UCSD-AML1 (cell line): ENCODE measurements at regions not wholly inside any gene's neighbourhood (a gene's known extent, or its start where the extent isn't known, plus 50 kb on each side); places are given as distances from the start of the nearest gene placed in this dataset.
A peak's percentile ranks its signal among the peaks of the same experiment; 100 is the strongest.

Experiments used
- DNase-seq: peaks from one replicate; lab custom pipeline; 2025; ENCODE audit not compliant: unreplicated experiment; lab: John Stamatoyannopoulos, UW

DNA sequence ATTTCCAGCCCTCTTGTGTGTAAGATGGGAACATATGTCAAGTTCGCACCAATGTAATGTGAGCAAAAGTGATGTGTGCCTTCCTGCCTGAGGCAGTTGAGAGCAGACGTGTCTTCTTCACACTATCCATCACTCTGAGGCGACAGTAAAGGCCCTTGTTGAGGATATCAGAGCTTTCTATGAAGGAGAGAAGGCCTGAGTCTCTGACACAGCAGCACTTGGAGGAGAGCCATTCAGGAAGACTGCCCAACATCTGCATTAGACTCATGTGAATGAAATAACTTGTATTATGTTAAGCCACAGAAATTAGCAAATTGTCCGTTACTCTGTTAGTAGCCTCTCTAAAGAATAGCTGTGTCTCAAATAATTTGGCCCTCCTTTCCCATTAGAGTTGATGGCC lies 108.8 kb upstream of the CCDC54 start:
- no peak for DNase-seq

DNA sequence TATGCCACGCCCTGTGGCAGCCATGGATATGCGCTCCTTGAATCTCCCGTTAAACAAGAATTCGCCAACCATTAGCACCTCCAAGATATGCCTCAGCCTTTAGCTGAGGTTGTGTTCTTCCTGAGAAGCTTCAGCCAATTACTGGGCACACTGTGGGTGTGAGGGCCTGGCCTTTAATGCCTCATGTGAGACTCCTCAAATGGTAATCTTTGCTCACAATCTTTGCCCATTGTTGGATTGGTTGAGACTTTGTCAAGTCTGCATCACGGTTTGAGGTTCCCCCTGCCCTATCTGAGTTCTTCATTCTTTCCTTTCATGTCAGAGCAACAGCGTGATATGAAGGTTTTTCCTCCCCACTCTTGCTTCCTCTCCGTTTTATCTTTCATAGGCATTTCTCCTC lies 108.1 kb upstream of the CCDC54 start:
- peak; percentile 8 for DNase-seq

DNA sequence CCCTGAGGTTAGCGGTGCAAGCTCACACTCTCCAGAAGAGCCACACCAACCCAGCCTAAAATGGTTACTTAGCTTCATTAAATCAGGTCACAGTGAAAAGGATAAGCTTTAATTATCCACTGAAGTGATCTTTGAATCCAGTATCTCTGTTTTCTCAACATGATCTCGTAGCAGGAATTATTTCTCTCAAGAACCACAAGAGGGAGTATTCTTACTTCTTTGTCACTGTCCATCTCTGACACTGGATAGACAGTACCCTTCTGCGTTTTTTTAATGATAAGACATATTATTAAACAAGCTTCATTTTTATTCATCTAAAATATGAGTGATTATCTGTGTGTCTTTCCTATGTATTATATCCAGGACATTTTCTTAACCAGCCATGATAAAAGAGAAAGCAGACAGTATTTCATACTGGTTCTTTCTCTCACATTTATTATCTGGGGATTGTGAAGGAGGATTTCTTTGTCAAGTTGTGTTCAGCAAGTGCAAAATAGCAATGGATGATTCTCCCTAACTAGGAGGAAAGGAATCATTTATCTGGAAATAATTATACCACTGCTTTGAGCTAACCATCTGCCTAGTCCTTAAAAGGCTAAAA lies 105.4 kb upstream of the CCDC54 start:
- DNase-seq: no peak

DNA sequence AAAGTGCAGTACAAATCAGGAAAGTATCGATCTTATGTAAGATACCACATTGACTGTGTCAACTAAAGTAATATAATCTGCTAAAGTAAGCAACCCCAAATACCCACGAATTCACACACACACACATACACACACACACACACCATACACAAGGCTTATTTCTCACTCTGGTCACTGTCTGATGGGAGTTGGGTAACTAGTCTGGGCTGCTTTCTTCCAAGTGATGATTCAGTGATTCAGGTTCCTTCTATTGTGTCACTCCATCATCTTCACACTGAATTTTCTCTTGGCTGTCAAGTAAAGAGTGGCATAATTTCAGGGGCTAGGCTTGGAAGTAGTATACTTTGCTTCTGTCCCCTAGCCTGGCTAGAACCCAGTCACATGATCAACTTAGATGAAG lies 104.8 kb upstream of the CCDC54 start:
- DNase-seq: no peak

DNA sequence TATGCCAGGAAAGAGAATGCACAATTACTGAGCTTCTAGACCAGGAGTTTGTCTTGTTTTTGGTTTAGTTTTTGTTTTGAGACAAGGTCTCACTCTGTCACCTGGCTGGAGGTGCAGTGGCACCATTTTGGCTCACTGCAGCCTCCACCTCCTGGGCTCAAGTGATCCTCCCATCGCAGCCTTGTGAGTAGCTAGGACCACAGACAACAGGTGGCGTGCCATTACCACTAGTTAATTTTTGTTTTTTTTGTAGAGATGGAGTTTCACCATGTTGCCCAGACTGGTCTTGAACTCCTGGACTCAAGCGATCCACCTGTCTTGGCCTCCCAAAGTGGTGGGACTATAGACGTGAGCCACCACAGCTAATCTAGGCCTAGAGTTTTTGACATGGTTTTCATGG lies 104.4 kb upstream of the CCDC54 start:
- no peak for DNase-seq

DNA sequence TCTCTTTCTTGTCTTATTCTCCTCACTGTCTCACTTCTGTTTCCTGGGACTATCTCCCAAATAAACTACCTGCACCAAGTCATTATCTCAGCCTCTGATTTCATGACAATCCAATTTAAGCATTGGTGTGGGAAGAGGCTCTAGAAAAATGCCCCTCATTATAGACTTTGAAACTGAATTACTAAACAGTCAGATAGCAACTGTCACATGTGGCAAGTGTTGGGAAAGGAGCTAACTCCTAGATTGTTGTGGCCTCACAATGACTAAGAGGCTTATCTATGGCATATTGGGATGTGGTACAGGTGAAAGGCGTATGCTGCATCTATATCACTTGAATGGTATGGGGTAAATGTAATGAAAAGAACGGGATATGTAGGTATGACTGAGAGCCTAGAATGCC lies 103.5 kb upstream of the CCDC54 start:
- no peak for DNase-seq

DNA sequence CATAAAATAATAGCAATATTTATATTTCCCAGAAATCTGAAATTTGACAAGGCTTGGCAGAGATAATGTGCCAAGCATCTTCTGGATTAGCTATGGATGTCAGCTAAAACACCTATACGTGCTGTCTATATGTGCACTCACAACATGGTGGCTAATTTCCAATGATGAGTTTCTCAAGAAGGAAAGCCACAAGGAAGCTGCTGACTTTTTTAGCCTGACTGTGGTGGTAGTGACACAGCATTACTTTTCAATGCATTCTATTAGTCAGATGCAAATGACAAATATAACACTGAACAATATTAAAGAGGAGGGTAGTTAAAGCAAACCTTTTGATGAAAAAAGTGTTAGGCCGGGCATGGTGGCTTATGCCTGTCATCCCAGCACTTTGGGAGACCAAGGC lies 101.7 kb upstream of the CCDC54 start:
- DNase-seq: no peak

DNA sequence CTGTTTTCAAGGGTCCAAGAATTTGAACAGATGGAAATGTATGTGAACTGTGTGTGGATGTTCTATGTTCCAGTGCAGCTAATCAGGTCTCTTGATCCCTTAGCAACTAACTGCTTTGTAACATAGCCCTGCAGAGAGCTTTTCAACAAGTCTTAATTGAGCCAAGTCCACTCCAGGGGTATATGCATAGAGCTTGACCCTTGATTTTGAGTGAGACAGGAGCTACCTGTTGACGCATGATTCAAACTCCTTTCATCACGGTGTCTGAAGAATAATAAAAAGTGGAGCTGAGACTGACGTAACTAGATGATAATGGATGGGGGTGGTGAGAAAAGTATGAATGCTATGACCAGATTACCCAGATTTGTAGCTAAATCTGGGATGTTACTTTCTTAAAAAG lies 93.3 kb upstream of the CCDC54 start:
- DNase-seq: no peak

DNA sequence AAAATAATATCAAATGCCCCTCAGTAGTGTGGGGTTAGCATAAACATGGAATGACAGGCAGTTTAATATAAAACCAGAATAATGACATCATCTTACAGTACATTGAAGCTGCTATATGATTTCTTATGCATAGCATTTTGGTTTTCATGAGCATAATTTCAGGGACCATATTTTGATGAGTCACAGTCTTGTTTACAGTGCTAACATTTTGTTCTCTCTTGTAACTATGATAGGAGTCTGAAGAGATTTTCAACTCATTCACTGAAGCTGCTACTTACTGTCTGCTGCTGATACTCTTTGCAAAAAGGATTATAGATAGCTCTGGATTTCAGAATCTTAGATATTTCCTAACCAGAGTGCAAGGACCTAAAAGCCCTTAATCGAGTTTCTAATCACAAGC lies 92.6 kb upstream of the CCDC54 start:
- DNase-seq: no peak

DNA sequence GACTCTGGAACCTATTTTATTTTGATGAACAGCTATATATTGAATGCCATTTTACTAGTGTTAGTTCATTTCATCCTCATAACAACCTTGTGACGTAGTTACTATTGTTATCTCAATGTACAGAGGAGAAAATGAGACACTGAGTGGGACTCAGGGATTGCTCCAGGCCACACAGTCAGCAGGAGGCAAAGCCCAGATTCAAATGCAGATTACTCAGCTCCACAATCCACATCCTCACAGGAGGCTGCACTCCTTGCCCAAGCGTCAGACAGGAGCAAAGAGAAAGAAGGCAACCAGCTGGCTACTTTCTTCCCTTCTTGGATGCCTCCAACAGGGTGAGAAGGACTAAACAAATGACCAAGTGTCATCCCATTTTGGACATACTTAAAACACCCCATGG lies 92.0 kb upstream of the CCDC54 start:
- no peak for DNase-seq

DNA sequence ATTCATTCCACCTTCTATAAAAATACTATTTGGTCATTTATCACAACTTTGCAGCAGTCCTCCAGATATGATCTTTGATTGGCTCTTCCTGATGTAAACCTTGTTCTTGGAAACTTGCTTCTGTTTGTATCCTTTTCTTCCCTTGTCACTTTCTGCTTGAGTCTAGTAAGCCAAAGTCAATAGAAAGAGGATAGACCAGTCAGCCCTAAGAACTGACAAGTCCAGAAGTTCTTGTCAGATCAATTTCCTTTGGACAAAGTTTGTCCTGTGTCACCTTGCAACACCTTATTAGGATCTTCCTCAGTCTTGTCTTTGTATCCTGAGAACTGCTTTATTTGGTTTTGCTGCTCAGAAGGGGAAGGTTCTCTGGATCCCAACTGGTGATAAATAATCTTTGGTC lies 87.9 kb upstream of the CCDC54 start:
- DNase-seq: no peak

DNA sequence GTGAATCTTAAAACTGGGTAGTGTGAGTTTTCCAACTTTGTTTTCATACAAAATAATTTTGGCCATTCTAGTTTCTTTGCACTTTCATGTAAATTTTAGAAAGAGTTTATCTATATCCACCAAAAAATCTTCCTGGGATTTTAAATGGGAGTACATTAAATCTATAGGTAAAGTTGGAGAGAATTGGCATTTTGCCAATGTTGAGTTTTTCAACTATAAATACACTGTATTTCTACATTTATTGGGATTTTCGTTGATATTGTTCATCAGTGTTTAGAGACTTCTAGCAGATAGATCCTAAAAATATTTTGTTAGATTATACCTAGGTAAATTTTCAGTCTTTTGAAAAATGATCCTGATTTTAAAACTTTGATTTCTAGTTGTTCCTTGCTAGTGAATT lies 83.1 kb upstream of the CCDC54 start:
- no peak for DNase-seq

DNA sequence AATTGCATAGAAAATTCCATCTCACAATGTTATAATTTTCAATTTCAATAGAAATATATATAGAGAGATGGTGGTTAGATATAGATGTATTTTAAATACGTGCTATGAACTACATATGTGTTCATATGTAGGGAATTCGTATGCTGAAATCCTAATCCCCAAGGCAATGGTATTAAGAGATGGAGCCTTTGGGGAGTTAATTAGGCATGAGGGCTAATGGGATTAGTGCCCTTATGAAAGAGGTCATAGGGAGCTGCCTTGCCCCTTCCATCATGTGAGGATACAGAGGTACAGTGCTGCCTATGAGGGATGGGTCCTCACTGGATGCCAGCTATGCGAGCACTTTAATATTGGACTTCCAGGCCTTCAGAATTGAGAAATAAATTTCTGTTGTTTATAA lies 79.6 kb upstream of the CCDC54 start:
- no peak for DNase-seq

DNA sequence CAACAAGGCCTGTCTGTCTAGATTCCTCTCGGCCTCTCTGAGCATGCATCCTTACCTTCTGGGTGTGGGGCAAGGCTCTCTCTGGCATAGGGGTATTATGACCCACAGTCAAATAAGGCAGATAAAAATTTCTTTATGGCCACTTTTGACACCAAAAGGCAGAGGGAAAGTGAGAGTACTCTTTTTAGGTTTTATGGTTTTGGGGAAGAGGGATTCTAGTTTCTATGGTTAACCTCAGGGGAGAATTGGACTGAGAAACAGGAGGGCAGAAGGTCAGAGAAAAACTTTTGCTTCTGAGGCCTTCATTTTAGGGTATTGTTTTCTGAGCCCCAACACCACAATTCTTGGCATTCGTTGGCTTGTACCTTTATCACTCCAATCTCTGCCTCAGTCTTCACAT lies 70.0 kb upstream of the CCDC54 start:
- DNase-seq: no peak

DNA sequence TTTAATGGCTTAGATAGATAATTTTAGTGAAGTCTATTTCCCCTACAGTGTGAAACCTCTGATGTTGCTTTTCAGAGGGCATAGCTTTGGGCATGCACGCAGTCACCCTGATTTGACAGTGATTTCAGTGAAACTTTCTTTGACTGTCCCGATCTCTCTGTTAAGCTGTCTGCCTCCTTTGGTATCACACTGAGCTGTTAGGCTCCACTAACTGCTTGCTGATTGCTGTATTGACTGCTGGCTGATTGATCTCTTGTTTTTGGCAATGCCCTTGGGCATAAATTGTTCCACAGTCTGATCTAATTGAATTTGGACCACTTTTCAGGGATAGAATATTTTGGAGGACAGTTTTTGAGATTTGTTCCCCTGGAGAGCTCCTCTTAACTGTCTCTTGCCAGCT lies 68.5 kb upstream of the CCDC54 start:
- DNase-seq: no peak

DNA sequence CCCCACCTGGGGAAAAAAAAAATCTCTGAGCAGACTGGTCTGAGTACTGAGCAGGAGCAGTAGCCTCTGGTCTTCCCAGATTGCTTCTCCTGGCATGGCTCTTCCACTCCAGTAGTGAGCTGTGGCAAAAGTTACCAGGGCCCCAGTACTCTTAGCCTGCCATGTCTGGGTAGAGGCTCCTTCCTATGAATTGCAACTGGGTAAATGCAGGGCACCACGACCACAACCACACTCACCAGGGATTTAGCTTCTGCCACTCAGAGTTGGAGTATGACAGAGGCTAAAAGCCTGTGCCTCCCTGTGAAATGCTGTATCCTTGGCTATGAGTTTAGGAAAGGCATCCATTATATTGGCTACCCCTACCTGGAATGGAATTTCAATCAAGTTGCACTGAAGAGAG lies 67.9 kb upstream of the CCDC54 start:
- DNase-seq: no peak

DNA sequence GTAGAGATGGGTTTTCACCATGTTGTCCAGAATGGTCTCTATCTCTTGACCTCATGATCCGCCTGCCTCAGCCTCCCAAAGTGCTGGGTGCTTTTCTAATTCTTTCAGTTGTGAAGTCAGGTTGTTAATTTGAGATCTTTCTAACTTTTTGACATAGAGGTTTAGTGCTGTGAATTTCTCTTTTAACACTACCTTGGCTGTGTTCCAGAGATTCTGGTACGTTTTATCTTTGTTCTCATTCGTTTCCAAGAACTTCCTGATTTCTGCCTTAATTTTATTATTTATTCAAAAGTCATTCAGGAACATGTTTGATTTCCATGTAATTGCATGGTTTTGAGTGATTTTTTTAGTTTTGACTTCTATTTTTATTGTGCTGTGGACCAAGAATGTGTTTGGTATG lies 63.5 kb upstream of the CCDC54 start:
- no peak for DNase-seq

DNA sequence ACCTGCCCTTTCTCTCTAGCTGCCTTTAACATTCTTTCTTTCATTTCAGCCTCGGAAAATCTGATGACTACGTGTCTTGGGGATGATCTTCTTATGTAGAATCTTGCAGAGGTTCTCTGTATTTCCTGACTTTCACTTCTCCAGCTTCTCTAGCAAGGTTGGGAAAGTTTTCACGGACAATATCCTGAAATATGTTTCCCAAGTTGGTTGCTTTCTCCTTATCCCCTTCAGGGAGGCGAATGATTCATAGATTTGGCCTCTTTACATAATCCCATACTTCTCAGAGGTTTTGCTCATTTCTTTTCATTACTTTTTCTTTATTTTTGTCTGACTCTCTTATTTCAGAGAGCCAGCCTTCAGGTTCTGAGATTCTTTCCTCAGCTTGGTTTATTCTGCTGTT lies 62.1 kb upstream of the CCDC54 start:
- DNase-seq: no peak

DNA sequence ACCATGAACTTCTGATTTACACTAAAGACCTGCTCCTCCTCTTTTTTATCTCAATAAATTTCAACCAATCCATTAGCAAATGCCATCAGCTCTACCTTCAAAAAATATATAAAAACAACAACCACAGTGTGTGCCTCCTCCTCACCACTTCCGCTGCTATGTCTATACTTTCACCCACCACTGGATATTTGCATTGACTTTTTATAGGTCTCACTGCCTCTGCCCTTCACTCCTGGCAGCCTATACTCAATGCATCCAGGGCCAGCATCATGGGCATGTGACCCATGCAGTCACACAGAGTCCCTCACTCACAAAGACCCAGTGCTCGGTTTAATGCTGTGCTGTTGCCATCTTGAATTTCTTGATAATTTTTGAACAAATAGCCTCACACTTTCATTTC lies 53.5 kb upstream of the CCDC54 start:
- no peak for DNase-seq

DNA sequence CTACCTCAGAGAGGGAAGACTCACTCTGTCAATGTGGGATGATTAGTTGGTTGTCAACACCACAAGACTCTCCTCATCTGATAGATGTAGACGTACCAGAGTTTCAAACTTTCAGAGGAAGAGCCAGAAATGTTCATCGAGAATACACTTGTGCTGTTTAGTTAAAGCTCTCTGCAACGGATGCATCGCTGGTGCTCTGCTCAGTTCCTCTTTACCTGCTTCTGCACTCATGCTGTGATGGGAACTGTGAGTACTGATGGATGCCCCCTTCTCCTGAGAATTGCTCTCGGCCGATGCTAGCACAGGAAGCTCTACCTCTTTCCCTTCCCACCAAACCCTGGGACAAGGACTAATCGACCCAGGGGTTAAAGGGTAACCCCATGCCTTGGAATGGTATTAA lies 51.8 kb upstream of the CCDC54 start:
- DNase-seq: no peak
